Endothelial cell of umbilical vein (primary cell): ENCODE measurements at regions not wholly inside any gene's neighbourhood (a gene's known extent, or its start where the extent isn't known, plus 50 kb on each side); places are given as distances from the start of the nearest gene placed in this dataset.

Source experiments
- BruUV-seq: library from RNA; stranded (reverse); fragments of 400-500 nt; replicated peaks from 2 replicates; lab custom pipeline; 2021; lab: Mats Ljungman, UMichigan
- CTCF ChIA-PET: fragments of 300-600, 350-600 bp; sonication (Branson Sonifier 250); formaldehyde crosslinking; loops from one replicate; lab custom pipeline; 2021; ENCODE audit warnings: antibody characterized with exemption, inconsistent platforms; lab: Charles Lee
- POLR2A ChIA-PET: fragments of 300-600, 350-600 bp; sonication (Branson Sonifier 250); formaldehyde crosslinking; loops from one replicate; lab custom pipeline; 2021; ENCODE audit warnings: antibody characterized with exemption, inconsistent platforms; lab: Charles Lee
- DNase-seq: peaks from one replicate; pipeline ENCODE4 v3.0.0-alpha.2; 2011; ENCODE audit warnings: low read depth, low spot score
- FAIRE-seq: peaks from 2 replicates; lab custom pipeline; 2011; peaks lifted over from hg19 to GRCh38; lab: Jason Lieb, UNC
- H2AFZ ChIP-seq: 2 replicates; pipeline ENCODE4 v1.6.0; 2012; ENCODE audit warnings: low read depth, low read length, control low read depth, inconsistent platforms
- H3K27ac ChIP-seq: 2 replicates; pipeline ENCODE4 v1.5.1; 2011; ENCODE audit warnings: low read depth, mild to moderate bottlenecking, control low read depth, low read length, moderate library complexity; ENCODE audit not compliant: insufficient read depth
- H3K27me3 ChIP-seq, 2 experiments: 2 replicates each; pipeline versions ENCODE4 v1.6.0 to v1.6.1; 2011; ENCODE audit warnings: low read length in 2 of 2, mixed read lengths in 1 of 2; ENCODE audit not compliant: control insufficient read depth in 2 of 2, insufficient read depth in 2 of 2
- H3K36me3 ChIP-seq, 2 experiments: 2 replicates in 1 of 2; 3 replicates in 1 of 2; pipeline ENCODE4 v1.5.1; 2011; ENCODE audit warnings: low read length in 2 of 2, mild to moderate bottlenecking in 1 of 2, moderate library complexity in 1 of 2; ENCODE audit not compliant: control insufficient read depth in 2 of 2, insufficient read depth in 2 of 2; ENCODE audit errors: extremely low read depth in 1 of 2
- H3K4me1 ChIP-seq: 3 replicates; pipeline ENCODE4 v1.5.1; 2011; ENCODE audit warnings: mild to moderate bottlenecking, low read length; ENCODE audit not compliant: control insufficient read depth, insufficient read depth; ENCODE audit errors: extremely low read depth
- H3K4me2 ChIP-seq: 2 replicates; pipeline ENCODE4 v1.6.1; 2011; ENCODE audit warnings: low read length, control low read depth, mixed read lengths; ENCODE audit not compliant: insufficient read depth
- H3K4me3 ChIP-seq, 3 experiments: fragments of 200-600 bp in 1 of 3; sonication (generic), shearing (Covaris generic) in 1 of 3; replicated peaks in 1 of 3; 2 replicates each; pipeline ENCODE4 v1.5.1; 2011 to 2016; ENCODE audit warnings: control low read depth in 3 of 3, low read length in 3 of 3, mild to moderate bottlenecking in 2 of 3, inconsistent platforms in 1 of 3, low read depth in 1 of 3, moderate library complexity in 1 of 3; ENCODE audit not compliant: insufficient read depth in 1 of 3
- H3K79me2 ChIP-seq: 2 replicates; pipeline ENCODE4 v1.6.0; 2012; ENCODE audit warnings: low read length, inconsistent platforms; ENCODE audit not compliant: control insufficient read depth, insufficient read depth
- H3K9ac ChIP-seq: replicated peaks from 2 replicates; pipeline ENCODE3; 2011; ENCODE audit warnings: low read length, control low read depth; ENCODE audit not compliant: insufficient read depth; ENCODE audit errors: extremely low read depth
- H3K9me1 ChIP-seq: replicated peaks from 3 replicates; pipeline ENCODE4 v1.6.0; 2011; ENCODE audit warnings: mild to moderate bottlenecking, low read length; ENCODE audit not compliant: control insufficient read depth, insufficient read depth; ENCODE audit errors: extremely low read depth
- H3K9me3 ChIP-seq: replicated peaks from 2 replicates; pipeline ENCODE4 v1.5.1; 2012; ENCODE audit warnings: low read length, inconsistent platforms; ENCODE audit not compliant: control insufficient read depth, insufficient read depth
- H4K20me1 ChIP-seq: replicated peaks from 2 replicates; pipeline ENCODE3; 2011; ENCODE audit warnings: mild to moderate bottlenecking, low read length; ENCODE audit not compliant: control insufficient read depth, insufficient read depth; ENCODE audit errors: extremely low read depth
- EZH2 ChIP-seq: IDR thresholded peaks from 2 replicates; pipeline ENCODE4 v1.6.1; 2012; ENCODE audit warnings: borderline replicate concordance, low read depth, mild to moderate bottlenecking, moderate library complexity, low read length, inconsistent platforms; ENCODE audit not compliant: severe bottlenecking
- FOS ChIP-seq: IDR thresholded peaks from 2 replicates; pipeline ENCODE4 v1.6.1; 2011; ENCODE audit warnings: mild to moderate bottlenecking, low read length, moderate library complexity, borderline replicate concordance; ENCODE audit not compliant: insufficient read depth
- GATA2 ChIP-seq: IDR thresholded peaks from 2 replicates; pipeline ENCODE4 v1.7.0; 2011; ENCODE audit warnings: low read depth, mild to moderate bottlenecking, moderate library complexity, mixed read lengths, low read length; ENCODE audit not compliant: insufficient read length, insufficient read depth
- JUN ChIP-seq: IDR thresholded peaks from 2 replicates; pipeline ENCODE4 v1.6.1; 2011; ENCODE audit warnings: borderline replicate concordance, low read depth; ENCODE audit not compliant: insufficient read length, insufficient read depth
- MYC ChIP-seq: IDR thresholded peaks from one replicate; pipeline ENCODE4 v1.6.1; 2011; ENCODE audit warnings: mild to moderate bottlenecking, low read depth, low read length
- POLR2A ChIP-seq: IDR thresholded peaks from 2 replicates; pipeline ENCODE4 v1.6.1; 2012; ENCODE audit warnings: low read depth, mild to moderate bottlenecking, control low read depth, low read length
- POLR2AphosphoS5 ChIP-seq: IDR thresholded peaks from 2 replicates; pipeline ENCODE4 v1.6.1; 2012; ENCODE audit warnings: low read depth, mild to moderate bottlenecking, control low read depth, low read length, moderate library complexity; ENCODE audit not compliant: insufficient read depth
- dilution Hi-C: fragments of 300-500 bp; cut with MboI; formaldehyde crosslinking; loops from one replicate; pipeline ENCODE4 v1.15.0; 2019; ENCODE audit warnings: low sequenced_read_pairs; ENCODE audit not compliant: extremely low pct_ligation_motif_present
- intact Hi-C: fragments of 100-400 bp; cut with micrococcal nuclease; formaldehyde crosslinking; loops from one replicate; pipeline ENCODE4 v1.10.0; 2022
- TF ChIP-seq, protein P1 (sequence below), 2 donors: IDR thresholded peaks; 1 replicate in 1 of 2; 2 replicates in 1 of 2; pipeline ENCODE4 v1.5.1; 2011; ENCODE audit warnings: low read length in 2 of 2, mild to moderate bottlenecking in 2 of 2, moderate library complexity in 2 of 2, control low read depth in 1 of 2, inconsistent platforms in 1 of 2, low read depth in 1 of 2; ENCODE audit not compliant: insufficient read depth in 1 of 2; ENCODE audit errors: extremely low read depth in 1 of 2
- TF ChIP-seq, protein P2 (sequence below): IDR thresholded peaks from 2 replicates; pipeline ENCODE4 v1.6.1; 2011; ENCODE audit not compliant: insufficient read depth, insufficient read length

DNA sequence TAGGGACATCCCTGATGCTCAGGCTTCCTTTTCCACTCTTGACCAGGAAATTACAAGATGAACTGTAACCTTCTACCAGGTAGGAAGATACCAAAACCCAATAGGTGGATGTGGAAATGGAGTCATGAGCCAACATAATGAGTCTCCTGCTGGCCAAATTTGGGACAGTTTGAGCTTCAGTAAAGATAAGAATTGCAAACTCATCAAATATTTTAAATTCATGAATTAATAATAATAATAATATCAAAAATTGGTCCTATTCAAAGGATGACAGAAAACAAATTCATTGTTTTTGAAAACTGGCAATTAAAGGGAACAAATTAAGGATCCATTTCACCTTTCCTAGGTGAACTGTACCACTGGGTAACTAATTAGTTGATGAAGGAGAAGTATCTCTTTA lies 309.7 kb downstream of the NEK10 start:
- TF ChIP-seq POLR2AphosphoS5 = no peak
- TF ChIP-seq, protein P1, sequence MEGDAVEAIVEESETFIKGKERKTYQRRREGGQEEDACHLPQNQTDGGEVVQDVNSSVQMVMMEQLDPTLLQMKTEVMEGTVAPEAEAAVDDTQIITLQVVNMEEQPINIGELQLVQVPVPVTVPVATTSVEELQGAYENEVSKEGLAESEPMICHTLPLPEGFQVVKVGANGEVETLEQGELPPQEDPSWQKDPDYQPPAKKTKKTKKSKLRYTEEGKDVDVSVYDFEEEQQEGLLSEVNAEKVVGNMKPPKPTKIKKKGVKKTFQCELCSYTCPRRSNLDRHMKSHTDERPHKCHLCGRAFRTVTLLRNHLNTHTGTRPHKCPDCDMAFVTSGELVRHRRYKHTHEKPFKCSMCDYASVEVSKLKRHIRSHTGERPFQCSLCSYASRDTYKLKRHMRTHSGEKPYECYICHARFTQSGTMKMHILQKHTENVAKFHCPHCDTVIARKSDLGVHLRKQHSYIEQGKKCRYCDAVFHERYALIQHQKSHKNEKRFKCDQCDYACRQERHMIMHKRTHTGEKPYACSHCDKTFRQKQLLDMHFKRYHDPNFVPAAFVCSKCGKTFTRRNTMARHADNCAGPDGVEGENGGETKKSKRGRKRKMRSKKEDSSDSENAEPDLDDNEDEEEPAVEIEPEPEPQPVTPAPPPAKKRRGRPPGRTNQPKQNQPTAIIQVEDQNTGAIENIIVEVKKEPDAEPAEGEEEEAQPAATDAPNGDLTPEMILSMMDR (IDR thresholded peaks at IDR 0.05; ENCODE audit: extremely low read depth in 1 of 2, insufficient read depth in 1 of 2, low read depth in 1 of 2, low read length in 2 of 2) = no peak
- TF ChIP-seq, protein P2, sequence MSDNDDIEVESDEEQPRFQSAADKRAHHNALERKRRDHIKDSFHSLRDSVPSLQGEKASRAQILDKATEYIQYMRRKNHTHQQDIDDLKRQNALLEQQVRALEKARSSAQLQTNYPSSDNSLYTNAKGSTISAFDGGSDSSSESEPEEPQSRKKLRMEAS = no peak
- no peak for TF ChIP-seq JUN
- TF ChIP-seq POLR2A = no peak
- no peak for TF ChIP-seq FOS
- TF ChIP-seq MYC = no peak
- TF ChIP-seq GATA2 = no peak
- no peak for TF ChIP-seq EZH2
- H3K9me1 ChIP-seq = no peaks in the 10 kb centered on the region
- no peaks in the 10 kb centered on the region for H3K9me3 ChIP-seq
- no peaks in the 10 kb centered on the region for H3K79me2 ChIP-seq
- CTCF ChIA-PET = no interaction called here
- no peak overlapping the region for H2AFZ ChIP-seq
- dilution Hi-C loops = no loop called here
- no peak overlapping the region for H3K4me2 ChIP-seq
- H3K4me1 ChIP-seq = no peaks in the 10 kb centered on the region
- H3K27ac ChIP-seq = no peak overlapping the region
- H3K4me3 ChIP-seq = no peak overlapping the region
- H3K36me3 ChIP-seq = no peaks in the 10 kb centered on the region
- H4K20me1 ChIP-seq = no peaks in the 10 kb centered on the region
- no TSS peak for BruUV-seq
- DNase-seq (no peak), FAIRE-seq (no peak)
- intact Hi-C loops = no loop called here
- no peak overlapping the region for H3K9ac ChIP-seq
- H3K27me3 ChIP-seq = no peaks in the 10 kb centered on the region
- POLR2A ChIA-PET = no interaction called here
